G401.6 (cell line): ENCODE measurements at regions not wholly inside any gene's neighbourhood (a gene's known extent, or its start where the extent isn't known, plus 50 kb on each side); places are given as distances from the start of the nearest gene placed in this dataset.

Experiments used
- FAIRE-seq: peaks from 2 replicates; lab custom pipeline; 2012; peaks lifted over from hg19 to GRCh38; lab: Jason Lieb, UNC

DNA sequence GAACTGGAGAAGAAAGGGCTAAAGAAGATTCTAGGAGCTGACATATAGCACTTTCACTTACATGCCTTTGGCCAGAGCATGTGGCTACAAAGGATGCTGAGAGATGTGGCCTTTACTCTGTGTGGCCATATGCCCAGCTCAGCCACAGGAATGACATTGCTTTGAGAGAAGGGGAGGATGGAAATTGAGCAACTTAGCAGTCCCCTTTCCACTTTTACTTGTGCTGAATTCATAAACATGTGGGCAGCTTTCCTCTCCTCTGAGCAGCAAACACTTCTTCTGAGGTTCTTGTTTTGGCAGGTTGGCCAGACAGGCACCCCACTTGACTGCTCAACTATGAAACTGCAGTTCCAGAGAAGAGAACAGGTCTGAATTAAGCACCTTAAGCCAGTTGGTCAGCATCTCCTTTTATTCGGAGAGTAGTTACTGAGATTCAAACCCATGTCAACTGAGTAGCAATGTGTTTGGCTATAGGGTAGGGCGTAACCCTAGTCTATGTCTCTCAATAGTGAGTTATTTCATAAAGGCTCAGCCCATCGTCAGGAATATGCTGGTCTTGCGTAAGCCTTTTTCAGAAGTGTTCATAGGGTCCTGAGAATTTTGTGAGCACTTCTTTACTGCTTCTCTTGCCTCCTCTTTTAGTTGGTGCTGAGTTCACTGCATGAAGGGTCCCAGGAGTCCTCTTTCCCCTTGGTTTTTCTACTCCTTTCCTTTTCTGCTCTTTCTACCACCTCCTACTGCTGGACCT lies 134.5 kb downstream of the PALM2AKAP2 start:
- FAIRE-seq, result no peak

DNA sequence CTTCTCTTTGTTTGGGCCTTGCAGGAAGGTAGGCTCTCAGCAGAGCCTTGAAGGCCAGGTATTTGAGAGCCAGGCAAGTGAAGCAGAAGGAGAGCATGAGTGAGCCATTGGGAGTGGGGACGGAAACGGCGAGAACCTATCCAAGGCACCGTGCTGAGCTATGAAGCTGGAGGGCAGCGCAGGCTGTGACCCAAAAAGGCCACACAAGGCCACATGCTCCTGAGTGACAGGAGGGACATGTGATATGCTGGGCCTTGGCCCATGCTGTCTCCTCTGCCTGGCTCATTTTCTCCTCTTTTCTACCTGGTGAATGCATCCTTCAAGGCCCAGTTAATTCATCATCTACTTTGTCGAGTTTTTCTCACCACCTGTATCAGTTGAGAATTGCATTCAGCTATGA lies 136.3 kb downstream of the PALM2AKAP2 start:
- no peak for FAIRE-seq

DNA sequence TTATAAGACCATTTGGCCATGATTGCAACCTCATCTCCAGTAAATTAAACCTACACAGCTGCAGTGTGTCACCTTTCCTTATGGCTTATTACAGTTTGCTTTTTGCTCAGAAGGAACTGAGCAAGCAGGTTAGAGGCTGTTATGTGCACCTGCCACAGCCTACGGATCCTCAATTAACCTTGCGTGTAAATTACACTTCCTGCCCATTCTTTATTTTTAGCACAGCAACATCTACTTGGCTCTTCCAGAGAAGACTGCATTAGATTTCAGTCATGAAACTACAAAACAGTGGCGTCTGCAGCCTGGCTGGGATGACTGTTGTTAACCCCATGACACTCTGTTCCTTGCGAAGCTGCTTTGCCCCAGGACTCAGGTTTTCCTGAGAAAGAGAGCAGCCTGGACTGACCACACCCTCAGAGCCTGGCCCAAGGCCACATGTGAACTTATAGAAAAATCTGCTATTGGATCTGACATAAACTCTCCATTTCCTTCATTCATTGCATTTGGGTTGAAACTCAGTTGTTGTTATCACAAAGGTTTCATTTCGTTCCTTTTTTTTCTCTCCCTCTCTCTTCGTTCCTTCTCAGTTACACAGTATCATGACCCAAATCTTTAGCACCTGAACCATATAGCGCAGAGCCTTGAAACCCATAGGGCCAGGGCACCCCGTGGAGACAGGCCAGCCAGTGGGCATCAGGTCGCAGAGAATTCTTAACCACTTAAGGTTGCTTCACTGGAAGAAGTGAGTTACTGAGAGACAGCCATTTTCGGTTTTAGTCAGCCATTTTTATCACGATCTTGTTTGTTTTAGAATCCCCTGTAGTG lies 138.6 kb downstream of the PALM2AKAP2 start:
- no peak for FAIRE-seq

DNA sequence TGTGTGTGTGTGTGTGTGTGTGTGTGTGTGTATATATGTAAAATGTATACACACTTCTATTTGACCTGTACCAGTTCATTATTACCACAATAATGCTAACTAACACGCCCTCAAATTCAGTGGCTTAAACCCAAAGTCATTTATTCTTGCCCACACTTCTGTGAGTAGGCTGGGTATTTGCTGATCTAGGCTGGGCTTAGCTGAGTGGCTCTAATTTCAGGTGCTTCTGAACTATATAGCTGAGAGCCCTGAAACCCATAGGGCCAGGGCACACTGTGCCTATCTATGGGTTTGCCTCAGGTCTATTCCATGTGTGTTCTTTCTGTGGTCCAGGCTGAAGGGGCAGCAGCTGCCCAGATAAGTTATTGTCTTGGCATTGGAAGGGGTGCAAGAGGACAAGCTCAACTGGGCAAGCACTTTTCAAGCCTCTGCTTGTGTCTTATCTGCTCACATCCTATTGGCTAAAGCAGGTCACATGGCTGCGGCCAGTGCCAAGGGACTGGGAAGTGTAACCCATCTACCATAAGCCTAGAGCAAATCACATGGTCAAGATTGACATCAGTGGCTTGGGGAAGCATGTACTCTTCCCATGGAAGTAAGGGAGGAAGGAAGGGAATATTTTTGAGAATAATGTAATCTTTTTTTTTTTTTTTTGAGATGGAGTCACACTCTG lies 139.9 kb downstream of the PALM2AKAP2 start:
- FAIRE-seq, result no peak

DNA sequence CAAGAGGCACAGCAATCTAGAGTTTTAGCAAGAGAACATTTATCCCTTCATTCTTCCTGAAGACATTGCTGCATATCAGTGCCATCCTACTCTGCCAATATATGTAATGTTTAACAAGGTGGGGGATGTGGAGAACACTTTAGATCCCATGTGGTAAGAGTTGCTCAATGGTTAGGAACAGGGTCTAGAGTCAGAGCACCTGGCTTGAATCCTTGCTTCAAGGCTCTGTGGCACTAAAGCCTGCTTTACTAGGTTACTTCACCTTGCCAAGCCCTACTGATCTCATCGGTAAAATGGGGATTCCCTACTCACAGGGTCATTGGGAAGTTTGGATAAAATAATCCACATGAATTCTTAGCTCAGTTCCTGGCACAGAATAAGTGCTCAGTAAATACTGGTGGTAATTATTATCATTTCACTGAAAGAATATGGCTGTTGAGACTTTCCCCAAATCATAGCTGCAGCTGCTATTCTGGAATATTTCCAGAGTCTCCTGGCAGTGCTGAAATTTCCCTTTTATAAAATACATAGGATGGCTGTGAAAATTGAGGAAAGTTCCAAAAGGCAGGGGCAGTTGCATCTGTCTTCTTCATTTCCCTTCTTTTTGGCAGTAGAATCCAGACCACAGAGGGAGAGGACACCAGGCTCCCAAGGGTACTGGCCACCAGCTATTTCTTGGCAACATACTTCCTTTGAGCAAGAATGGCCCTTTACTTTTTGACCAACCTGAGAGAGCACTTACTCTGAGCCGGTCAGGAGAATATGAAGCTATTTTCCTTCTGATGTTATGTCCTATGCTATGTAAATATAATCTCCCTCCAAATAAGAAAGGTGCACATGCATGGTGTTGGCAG lies 142.8 kb downstream of the PALM2AKAP2 start:
- FAIRE-seq, result no peak

DNA sequence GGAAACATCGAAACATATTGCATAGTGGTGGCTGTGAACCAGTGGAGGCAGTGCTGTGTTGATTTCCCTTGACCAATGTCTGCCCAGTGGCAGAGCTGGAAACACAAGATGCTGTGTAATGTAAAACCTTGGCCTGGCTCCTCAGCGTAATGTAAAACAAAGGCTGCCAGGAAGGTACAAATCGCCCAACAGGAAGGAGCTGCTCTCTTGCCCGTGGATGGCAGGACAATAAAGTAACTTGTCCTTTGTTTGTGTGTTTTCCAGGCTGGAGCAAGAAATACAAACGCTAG lies 143.4 kb downstream of the PALM2AKAP2 start:
- no peak for FAIRE-seq

DNA sequence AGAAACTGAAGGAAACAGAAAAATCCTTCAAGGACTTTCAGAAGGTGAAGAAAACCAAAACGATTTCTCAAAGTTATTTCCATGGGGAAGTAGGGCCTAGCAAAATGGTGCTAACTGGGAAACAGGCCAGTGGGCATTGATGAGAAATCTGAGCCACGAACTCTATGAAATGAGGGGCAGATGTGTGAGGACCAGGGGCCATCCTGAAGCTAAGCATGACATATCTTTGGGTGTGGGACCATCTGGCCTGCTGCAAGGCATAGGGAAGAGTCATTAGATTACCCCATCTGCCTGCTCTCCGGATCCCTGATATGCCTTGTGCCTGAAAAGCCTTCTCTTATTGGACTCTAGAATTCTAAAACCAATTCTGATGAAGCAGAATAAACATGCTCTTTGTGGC lies 143.8 kb downstream of the PALM2AKAP2 start:
- no peak for FAIRE-seq

DNA sequence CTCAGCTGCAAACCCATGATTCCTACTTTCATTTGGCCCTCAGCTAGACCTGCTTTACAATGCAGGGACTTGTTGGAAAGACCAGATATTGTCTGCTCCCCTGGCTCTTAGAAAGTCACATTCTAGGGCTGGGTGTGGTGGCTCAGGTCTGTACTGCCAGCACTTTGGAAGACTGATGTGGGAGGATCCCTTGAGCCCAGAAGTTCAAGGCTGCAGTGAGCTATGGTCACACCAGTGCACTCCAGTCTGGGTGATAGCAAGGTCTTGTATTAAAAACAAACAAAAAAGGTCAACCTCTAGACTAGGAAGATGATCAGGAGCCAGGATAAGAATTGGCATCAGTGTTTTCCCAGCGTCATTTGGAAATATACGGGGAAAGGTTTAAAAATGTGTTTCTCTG lies 145.8 kb downstream of the PALM2AKAP2 start:
- FAIRE-seq, result no peak

DNA sequence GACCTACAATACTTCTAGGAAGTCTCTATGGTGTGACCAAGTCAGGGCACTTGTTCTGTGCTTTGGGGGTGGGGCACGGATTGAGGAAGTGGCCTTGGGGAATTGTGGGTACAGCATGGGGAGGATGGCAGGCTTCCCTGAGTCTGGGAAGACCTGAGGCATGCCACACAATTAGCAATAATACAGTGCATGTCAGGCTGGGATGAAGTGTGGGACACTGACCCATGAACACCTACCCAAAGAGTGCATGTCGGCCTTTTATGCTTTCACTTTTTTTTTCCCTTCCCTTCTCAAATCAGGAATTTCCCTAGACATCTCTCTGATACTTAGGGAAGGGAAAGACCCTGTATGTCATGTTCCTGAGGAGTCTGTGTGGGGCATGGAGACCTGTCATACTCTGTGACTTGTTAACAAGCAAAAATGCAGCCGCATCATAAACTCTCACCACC lies 146.4 kb downstream of the PALM2AKAP2 start:
- FAIRE-seq, result no peak

DNA sequence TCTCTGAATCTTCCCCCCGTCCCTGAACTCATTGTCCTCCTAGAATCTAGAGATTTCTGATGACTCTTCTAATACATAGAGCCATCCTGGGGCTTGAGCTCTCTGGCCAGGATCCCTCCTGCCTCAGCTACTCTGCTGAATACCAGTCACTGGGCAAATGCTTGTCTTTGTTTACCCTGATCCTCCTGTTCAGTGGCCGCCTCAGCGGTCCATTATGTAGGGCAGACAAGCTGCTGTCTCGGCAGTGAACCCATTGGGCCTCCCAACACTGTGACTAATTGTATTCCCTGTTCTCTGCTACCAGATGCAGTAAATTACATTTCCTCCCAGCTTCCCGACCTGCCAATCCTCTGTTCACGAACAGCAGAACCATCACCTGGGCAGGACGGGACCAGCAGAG lies 151.6 kb downstream of the PALM2AKAP2 start:
- no peak for FAIRE-seq

DNA sequence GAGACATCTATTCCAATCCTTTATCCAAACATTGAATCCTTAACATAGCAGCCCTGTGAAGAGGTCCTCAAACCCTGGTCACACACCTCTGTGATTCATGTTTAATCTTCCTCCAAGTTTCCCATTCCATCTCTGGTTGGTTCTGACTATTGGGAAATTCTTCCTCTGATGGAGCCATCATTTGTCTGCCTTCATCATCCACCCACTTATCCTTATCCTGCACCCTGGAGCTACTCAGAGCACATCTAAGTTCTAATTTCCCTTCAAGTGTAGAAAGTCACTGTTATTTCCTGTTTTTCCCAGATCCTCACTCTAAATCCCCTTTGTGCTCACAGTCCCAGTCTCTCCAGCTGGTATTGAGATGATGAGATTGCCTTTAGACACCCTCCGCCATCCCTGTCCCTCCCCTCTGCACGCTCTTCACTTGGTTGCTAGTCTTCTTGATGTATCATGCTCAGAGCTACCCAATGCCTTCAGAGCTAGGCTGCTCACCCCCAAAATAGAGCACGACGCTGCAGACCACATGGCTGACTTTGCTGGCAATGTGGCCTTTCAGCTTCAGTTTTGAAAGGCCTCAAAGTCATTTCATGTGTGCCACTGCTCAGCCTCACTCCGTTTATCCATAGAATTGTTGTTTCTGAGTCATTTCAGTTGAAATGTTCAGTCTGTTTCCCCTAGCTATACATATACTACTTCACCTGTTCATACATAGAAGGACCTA lies 154.3 kb downstream of the PALM2AKAP2 start:
- FAIRE-seq, result no peak

DNA sequence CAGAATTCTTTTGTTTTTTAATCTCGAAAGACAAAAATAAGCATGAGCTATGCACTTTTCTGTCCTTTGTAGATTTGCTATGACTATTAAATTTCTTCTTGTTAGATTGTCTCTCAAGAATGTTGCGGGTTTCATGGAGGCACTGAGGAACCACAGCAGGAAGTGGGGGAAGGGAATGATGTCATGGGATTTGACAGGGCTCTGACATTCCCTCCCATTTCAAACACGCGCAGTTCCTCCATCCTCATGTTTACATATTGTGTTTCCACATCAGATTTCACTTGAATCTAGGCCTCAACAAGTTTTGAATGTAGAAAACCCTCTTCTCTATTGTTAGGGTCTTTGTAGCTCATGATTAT lies 154.8 kb downstream of the PALM2AKAP2 start:
- FAIRE-seq, result no peak

DNA sequence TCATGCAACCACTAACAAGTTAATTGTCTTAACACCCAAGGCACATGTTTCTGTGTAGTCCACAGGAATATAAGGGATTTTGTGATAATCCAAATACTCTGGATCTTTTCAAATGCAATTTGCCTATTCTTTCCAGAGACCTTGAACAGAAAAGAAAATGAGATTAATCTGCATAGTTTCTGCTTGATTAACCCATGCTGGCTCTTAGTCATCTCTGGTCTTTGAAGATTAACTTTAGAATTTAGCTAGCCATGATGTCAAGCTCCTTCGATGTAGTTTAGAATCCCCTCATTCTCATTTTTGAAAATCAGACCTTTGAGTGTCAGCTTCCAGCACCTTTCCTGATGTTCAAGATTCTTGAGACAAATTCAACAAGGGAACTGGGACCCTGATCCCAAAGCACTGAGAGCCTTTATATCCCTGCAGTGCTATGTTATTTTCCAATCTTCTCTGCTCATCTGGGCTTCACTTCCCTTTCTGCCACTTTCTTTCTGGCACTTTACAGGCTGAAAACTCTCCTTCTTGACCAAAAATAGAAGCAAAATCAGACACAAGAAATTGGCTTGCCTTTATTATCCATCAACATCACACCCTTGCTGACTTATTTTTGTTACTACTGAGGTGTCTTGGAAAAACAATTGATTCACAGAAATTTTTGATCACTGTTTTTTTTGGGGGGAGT lies 155.5 kb downstream of the PALM2AKAP2 start:
- FAIRE-seq, result no peak

DNA sequence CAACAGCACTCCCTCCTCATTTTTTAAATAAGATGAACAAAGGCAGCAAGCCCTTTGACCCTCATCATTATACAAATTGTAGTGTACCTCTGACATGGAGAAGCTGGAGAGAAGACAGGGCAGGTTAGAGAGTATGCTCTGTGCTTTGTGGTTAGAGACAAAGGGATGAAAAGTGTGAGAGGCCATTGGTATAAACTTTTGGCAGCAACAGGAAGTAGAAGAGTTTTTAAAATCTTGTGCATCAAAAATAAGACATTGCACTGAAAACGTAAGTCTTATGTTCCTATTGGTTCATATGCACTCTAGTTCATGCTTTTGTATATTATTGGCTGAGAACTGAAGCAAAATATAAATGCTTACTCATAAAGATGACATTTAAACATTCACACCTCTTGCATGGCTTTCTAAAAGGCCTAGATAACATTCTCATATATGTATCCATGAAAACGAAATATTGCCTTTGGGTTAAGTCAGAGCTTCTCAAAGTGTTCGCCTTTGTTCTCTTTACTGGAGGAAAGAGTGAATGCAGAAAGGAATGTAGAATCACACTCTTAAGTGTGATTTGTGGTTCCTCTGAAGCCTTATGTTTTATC lies 158.0 kb downstream of the PALM2AKAP2 start:
- no peak for FAIRE-seq

DNA sequence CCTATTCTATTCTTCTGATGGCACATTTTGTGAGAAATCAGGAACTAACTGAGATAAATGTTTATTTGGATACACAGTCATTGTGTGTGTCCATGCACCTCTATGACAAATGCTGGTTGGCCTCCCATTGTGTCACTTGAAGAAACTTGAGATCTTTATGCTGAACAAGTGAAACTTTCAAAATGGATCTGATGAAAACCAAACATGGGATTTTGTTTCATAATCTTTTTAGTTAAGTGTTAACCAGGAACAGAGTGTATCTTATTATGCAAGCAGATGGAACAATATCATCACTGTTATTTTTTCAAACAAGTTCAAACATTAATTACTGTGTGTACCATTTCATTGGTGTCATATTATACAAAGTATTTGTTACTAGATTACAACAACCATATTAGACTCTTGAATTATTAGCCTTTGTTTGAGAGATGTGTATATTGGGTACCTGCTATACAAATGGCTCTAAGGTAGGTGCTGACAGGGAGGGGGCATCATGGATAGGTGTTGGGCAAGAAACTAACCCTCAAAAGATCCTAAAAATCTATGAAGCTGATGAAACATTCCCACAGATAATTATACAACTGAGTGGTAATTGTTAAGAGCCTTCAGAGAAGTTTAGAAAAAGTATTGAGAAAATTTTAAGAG lies 159.8 kb downstream of the PALM2AKAP2 start:
- FAIRE-seq, result no peak

DNA sequence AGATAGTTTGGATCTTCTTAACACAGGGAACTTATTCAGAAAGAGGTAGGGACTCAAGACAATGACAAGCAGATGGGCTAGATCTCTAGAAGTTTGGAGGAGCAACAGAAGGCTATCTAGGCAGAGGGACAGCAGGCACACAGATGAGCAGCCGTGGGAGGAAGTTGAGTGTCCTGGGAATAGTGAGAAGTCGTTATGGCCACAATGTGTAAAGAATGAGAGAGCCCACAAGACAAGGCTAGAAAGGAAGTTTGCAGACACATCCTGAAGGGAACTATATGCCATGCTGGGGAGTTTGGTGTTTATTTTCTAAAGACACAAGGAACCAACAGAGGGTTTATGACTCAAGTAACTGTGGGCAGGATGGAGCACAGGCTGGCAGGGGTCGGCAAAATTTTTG lies 160.6 kb downstream of the PALM2AKAP2 start:
- no peak for FAIRE-seq

DNA sequence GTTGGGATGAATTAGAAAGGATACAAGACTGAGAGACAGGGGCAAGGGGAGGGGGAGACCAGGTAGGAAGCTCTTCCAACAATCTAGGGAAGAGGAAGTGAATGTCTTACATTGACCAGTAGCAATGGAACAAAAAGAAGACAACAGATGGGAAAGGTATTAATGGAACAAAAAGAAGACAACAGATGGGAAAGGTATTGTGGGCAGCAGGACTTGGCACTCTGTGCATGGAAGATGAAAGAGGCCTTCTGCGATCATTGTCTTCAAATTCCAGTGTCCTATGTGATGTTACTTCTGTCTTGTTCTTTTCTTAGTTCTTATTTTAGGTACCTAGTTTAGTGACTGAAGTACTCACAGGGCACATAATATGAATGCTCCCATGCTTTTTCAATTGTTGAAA lies 161.8 kb downstream of the PALM2AKAP2 start:
- FAIRE-seq, result no peak

DNA sequence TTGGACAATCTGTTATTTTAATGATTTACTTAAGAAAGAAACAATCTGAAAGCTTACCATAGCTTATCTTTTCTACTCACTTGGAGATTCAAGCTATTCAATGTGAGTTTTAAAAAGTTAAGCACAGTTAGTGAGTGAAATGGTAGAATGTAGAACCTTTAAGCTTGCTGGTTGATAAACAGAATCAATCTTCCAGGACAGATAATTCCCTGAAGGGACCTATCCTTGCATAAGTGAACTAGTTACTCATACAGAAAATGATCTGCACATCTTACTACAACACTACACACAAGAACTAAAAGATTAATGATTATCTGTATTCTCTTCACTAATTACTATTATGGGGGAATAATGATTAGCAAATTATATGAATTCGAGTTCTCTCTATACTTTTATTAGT lies 165.6 kb downstream of the PALM2AKAP2 start:
- no peak for FAIRE-seq

DNA sequence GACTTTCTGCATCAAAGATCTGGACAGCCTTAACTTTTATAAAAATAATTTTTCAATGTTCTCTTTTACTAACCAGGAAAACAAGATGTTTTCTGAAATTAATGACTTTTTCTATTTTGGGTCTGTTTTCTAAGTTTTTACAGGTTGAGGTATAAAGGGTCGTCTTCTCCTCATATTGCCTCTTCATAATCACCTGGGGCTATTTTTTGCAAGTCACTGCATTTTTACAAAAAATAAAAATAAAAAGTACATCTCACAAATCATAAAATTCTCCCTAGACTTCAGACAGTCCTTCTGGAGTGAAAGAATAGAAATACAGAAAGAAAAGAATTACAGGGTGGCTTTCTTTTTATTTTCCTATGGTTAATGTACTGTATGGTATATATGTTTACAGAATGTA lies 168.5 kb downstream of the PALM2AKAP2 start:
- no peak for FAIRE-seq

DNA sequence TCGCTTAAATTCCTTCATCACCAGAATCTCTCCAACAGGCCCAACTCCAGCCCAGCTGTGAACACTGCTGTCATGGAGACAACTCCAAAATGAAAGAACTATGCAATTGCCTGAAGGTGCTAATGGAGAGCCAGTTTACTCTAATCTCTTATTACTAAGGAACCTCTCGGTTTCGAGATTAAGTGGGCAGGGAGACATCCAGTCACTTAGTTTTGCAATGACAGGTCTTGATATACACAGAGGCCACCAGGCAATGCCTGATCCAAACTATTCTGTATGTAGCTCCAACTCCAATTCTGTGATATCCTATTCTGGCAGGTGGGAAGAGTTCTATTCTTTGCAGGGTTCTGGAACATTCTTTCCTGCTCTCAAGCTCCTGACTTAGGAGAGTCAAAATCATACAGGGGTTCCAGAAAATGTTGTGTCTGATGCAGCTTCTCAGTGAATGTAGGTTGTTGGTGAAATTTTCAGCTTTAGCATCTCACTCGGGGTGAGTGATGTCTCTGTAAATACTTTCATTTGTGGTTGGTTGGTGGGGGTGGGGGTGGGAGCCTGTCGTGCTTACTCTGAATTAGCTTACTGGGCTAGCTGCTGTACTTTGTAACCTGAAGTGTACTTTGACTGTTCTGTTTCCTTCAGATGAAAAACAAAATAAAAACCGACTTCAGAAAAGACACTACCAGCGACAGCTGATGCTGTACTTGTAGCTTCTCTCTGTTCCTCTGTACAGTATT lies 170.9 kb downstream of the PALM2AKAP2 start:
- FAIRE-seq, result no peak
